Liver (tissue), 7 donors: ENCODE measurements at regions not wholly inside any gene's neighbourhood (a gene's known extent, or its start where the extent isn't known, plus 50 kb on each side); places are given as distances from the start of the nearest gene placed in this dataset.
A peak's percentile ranks its signal among the peaks of the same experiment; 100 is the strongest.

Experiments
- DNase-seq: peaks from one replicate; pipeline ENCODE4 v3.0.0-alpha.2; 2017; ENCODE audit warnings: low spot score
- H3K27ac ChIP-seq, 2 donors: one replicate each; pipeline ENCODE4 v1.7.0; 2013; ENCODE audit warnings: inconsistent platforms in 2 of 2, low read length in 2 of 2, control low read depth in 1 of 2, low read depth in 1 of 2, mild to moderate bottlenecking in 1 of 2
- H3K27me3 ChIP-seq, 4 donors: one replicate each; pipeline versions ENCODE4 v1.6.1 to v1.7.0; 2013; ENCODE audit warnings: low read length in 3 of 4, inconsistent platforms in 1 of 4, mild to moderate bottlenecking in 1 of 4, moderate library complexity in 1 of 4; ENCODE audit not compliant: control insufficient read depth in 4 of 4, insufficient read depth in 4 of 4
- H3K36me3 ChIP-seq, 4 donors: one replicate each; pipeline versions ENCODE4 v1.6.1 to v1.7.0; 2013; ENCODE audit warnings: low read length in 3 of 4, mild to moderate bottlenecking in 3 of 4, low read depth in 1 of 4, moderate library complexity in 1 of 4; ENCODE audit not compliant: control insufficient read depth in 4 of 4, insufficient read depth in 3 of 4
- H3K4me1 ChIP-seq, 4 donors: one replicate each; pipeline versions ENCODE4 v1.6.1 to v1.7.0; 2013; ENCODE audit warnings: low read length in 3 of 4, mild to moderate bottlenecking in 3 of 4, moderate library complexity in 1 of 4; ENCODE audit not compliant: control insufficient read depth in 4 of 4, insufficient read depth in 4 of 4
- H3K4me3 ChIP-seq, 3 donors: one replicate each; pipeline versions ENCODE4 v1.6.1 to v1.7.0; 2013; ENCODE audit warnings: low read length in 3 of 3, control low read depth in 1 of 3, low read depth in 1 of 3, mild to moderate bottlenecking in 1 of 3
- H3K9ac ChIP-seq, 2 donors: one replicate each; pipeline ENCODE4 v1.7.0; 2013; ENCODE audit warnings: low read length in 2 of 2, mild to moderate bottlenecking in 2 of 2, moderate library complexity in 2 of 2, control low read depth in 1 of 2, low read depth in 1 of 2
- H3K9me3 ChIP-seq, 4 donors: one replicate each; pipeline versions ENCODE4 v1.6.1 to v1.7.0; 2013; ENCODE audit warnings: low read length in 3 of 4; ENCODE audit not compliant: control insufficient read depth in 4 of 4
- ATF3 ChIP-seq: IDR thresholded peaks from 2 replicates; pipeline ENCODE4 v1.6.1; 2016; ENCODE audit warnings: antibody characterized with exemption
- EGR1 ChIP-seq, 2 donors: IDR thresholded peaks; 2 replicates each; pipeline ENCODE4 v1.6.1; 2016 to 2018; ENCODE audit warnings: antibody characterized with exemption in 2 of 2, low read depth in 2 of 2
- FOXA1 ChIP-seq: IDR thresholded peaks from 2 replicates; pipeline ENCODE4 v1.6.1; 2016; ENCODE audit warnings: antibody characterized with exemption
- FOXA2 ChIP-seq: IDR thresholded peaks from 2 replicates; pipeline ENCODE4 v1.6.1; 2016; ENCODE audit warnings: antibody characterized with exemption
- HNF4A ChIP-seq, 2 donors: conservative IDR thresholded peaks; 2 replicates each; pipeline ENCODE4 v1.6.1; 2016; ENCODE audit warnings: antibody characterized with exemption in 2 of 2, mild to moderate bottlenecking in 2 of 2
- HNF4G ChIP-seq: IDR thresholded peaks from 2 replicates; pipeline ENCODE4 v1.6.1; 2016; ENCODE audit warnings: antibody characterized with exemption
- JUND ChIP-seq, 2 donors: IDR thresholded peaks; 2 replicates each; pipeline ENCODE4 v1.6.1; 2016; ENCODE audit warnings: antibody characterized with exemption in 2 of 2
- MAX ChIP-seq: IDR thresholded peaks from 2 replicates; pipeline ENCODE4 v1.6.1; 2016; ENCODE audit warnings: antibody characterized with exemption
- NR2F2 ChIP-seq: IDR thresholded peaks from 2 replicates; pipeline ENCODE4 v1.6.1; 2016; ENCODE audit warnings: antibody characterized with exemption
- REST ChIP-seq: IDR thresholded peaks from 2 replicates; pipeline ENCODE4 v1.6.1; 2016; ENCODE audit warnings: antibody characterized with exemption, mild to moderate bottlenecking
- RXRA ChIP-seq, 2 donors: IDR thresholded peaks; 2 replicates each; pipeline ENCODE4 v1.6.1; 2017 to 2018; ENCODE audit warnings: antibody characterized with exemption in 2 of 2, mild to moderate bottlenecking in 1 of 2
- SP1 ChIP-seq: IDR thresholded peaks from 2 replicates; pipeline ENCODE4 v1.6.1; 2018; ENCODE audit warnings: antibody characterized with exemption, mild to moderate bottlenecking
- TAF1 ChIP-seq: conservative IDR thresholded peaks from 2 replicates; pipeline ENCODE4 v1.6.1; 2016; ENCODE audit warnings: antibody characterized with exemption, mild to moderate bottlenecking
- YY1 ChIP-seq: IDR thresholded peaks from 2 replicates; pipeline ENCODE4 v1.6.1; 2016; ENCODE audit warnings: antibody characterized with exemption, mild to moderate bottlenecking
- ZBTB33 ChIP-seq: IDR thresholded peaks from 2 replicates; pipeline ENCODE4 v1.6.1; 2016; ENCODE audit warnings: antibody characterized with exemption
- WGBS: extraction: QIAGEN DNeasy Blood & Tissue Kit; methylation state at CpG from one replicate; pipeline ENCODE4 v1.1.7; 2013; 5-methylcytosine and 5-hydroxymethylcytosine counted together
- donor health status: healthy.
- donor health status: healthy.
- donor health status: healthy.
- donor health status: healthy.

GRCh38 chr16:86457501-86458148 is 52.7 kb upstream of the FOXF1 start:
- Histone ChIP-seq H3K9ac (no peak overlapping the region), H3K36me3 (no peaks in the 10 kb centered on the region), H3K4me1 (no peaks in the 10 kb centered on the region), H3K9me3 (peaks cover 0 to 11% (median 0%) of the 10 kb centered on the region in 4 donors), H3K27ac (peak overlapping the region in 1 of 2 donors; percentile 12), H3K27me3 (peaks cover 0 to 7% (median under 1%) of the 10 kb centered on the region in 4 donors), H3K4me3 (no peak overlapping the region)
- TF ChIP-seq HNF4A (conservative IDR thresholded peaks at IDR 0.05), result no peak
- TF ChIP-seq SP1, result peak; percentile 9
- TF ChIP-seq MAX, result no peak
- 60% methylated on average over 11 of the region's 11 CpGs for WGBS
- no peak for DNase-seq

- Histone ChIP-seq H3K27ac (peak overlapping the region in 1 of 2 donors; percentile 12), H3K4me3 (no peak overlapping the region), H3K9me3 (peaks cover 0 to 11% (median 0%) of the 10 kb centered on the region in 4 donors), H3K4me1 (no peaks in the 10 kb centered on the region), H3K27me3 (peaks cover 0 to 7% (median under 1%) of the 10 kb centered on the region in 4 donors), H3K36me3 (no peaks in the 10 kb centered on the region), H3K9ac (no peak overlapping the region)
- no peak for DNase-seq
- WGBS, result 36% methylated on average over 7 of the region's 7 CpGs
- no peak for TF ChIP-seq YY1
- no peak for TF ChIP-seq RXRA (IDR thresholded peaks at IDR 0.05)
- no peak for TF ChIP-seq EGR1 (IDR thresholded peaks at IDR 0.05; ENCODE audit: low read depth in 2 of 2)
- TF ChIP-seq FOXA2, result no peak
- TF ChIP-seq ATF3, result no peak
- no peak for TF ChIP-seq HNF4A (conservative IDR thresholded peaks at IDR 0.05)
- no peak for TF ChIP-seq HNF4G
- no peak for TF ChIP-seq SP1
- TF ChIP-seq TAF1, result no peak
- TF ChIP-seq JUND (IDR thresholded peaks at IDR 0.05), result no peak
- TF ChIP-seq FOXA1, result no peak
- no peak for TF ChIP-seq MAX
- TF ChIP-seq ZBTB33, result no peak
- TF ChIP-seq NR2F2, result no peak
- no peak for TF ChIP-seq REST
Observed at GRCh38 chr16:86458149-86458777, 52.1 kb upstream of the FOXF1 start.
